ENCODE measurements at regions not wholly inside any gene's neighbourhood (a gene's known extent, or its start where the extent isn't known, plus 50 kb on each side); places are given as distances from the start of the nearest gene placed in this dataset.
"Not testable (repeated sequence)": the region's sequence is repeated elsewhere in the genome, so short reads cannot be mapped to it uniquely, and the experiment has no call there.

DNA sequence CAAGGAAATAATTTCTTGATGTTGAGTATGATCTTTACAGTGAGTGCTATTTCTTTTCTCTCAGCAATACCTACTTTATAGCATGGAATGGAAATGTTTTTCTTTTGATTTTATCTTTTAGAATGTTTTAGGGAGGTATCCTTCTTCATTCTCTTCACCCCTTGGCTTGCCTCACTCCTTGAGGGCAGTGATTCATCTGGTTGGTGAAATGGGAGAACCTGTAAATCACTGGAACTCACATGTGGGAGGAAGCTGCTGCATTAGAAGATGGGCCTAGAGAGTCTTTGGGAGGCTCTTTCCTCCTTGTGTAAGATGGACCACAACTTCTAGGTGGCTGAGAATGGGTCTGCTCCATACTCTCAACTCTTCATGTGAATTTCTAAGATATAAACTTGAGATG, 244.8 kb upstream of the SYNCRIP start:
- Mint-ChIP-seq H3K27me3 (peaks cover 13% of the 10 kb centered on the region), H3K4me3 (no peak overlapping the region), H3K9me3 (no peaks in the 10 kb centered on the region), H3K4me1 (no peaks in the 10 kb centered on the region), H3K27ac (no peak overlapping the region), H3K36me3 (ENCODE audit: low read depth) (no peaks in the 10 kb centered on the region)
- ChIA-PET POLR2A (no interaction called here), CTCF (no interaction called here)
- no peak for DNase-seq

GRCh38 chr6:85868685-85869084, 226.0 kb upstream of the SYNCRIP start:
- Mint-ChIP-seq H3K9me3 (no peaks in the 10 kb centered on the region), H3K4me3 (no peak overlapping the region), H3K27ac (no peak overlapping the region), H3K27me3 (no peaks in the 10 kb centered on the region), H3K36me3 (ENCODE audit: low read depth) (no peaks in the 10 kb centered on the region), H3K4me1 (no peaks in the 10 kb centered on the region)
- ChIA-PET CTCF (no interaction called here), POLR2A (no interaction called here)
- DNase-seq = no peak

DNA sequence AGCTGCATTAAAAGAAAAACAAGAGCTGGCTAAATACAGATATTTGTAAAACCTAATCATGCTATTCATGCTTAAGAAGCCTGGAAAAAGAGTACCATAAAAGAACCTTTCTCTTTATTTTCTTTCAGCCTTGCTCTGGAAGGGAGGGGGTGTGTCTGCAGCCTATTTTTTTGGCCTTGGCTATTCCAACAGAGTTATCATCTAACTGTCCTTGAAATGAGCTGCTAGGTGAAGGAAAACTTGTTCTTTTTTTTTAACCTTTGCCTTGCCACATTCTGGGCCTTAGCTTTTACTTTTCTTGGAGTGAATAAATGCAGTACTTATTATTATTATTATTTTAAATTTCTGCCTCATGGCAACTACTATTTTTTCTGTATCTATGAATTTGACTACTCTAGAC, 224.9 kb upstream of the SYNCRIP start:
- H3K27ac Mint-ChIP-seq = no peak overlapping the region
- no peaks in the 10 kb centered on the region for H3K36me3 Mint-ChIP-seq (ENCODE audit: low read depth)
- no peaks in the 10 kb centered on the region for H3K4me1 Mint-ChIP-seq
- POLR2A ChIA-PET = no interaction called here
- H3K4me3 Mint-ChIP-seq = no peak overlapping the region
- DNase-seq = no peak
- H3K27me3 Mint-ChIP-seq = no peaks in the 10 kb centered on the region
- CTCF ChIA-PET = no interaction called here
- no peaks in the 10 kb centered on the region for H3K9me3 Mint-ChIP-seq

DNA sequence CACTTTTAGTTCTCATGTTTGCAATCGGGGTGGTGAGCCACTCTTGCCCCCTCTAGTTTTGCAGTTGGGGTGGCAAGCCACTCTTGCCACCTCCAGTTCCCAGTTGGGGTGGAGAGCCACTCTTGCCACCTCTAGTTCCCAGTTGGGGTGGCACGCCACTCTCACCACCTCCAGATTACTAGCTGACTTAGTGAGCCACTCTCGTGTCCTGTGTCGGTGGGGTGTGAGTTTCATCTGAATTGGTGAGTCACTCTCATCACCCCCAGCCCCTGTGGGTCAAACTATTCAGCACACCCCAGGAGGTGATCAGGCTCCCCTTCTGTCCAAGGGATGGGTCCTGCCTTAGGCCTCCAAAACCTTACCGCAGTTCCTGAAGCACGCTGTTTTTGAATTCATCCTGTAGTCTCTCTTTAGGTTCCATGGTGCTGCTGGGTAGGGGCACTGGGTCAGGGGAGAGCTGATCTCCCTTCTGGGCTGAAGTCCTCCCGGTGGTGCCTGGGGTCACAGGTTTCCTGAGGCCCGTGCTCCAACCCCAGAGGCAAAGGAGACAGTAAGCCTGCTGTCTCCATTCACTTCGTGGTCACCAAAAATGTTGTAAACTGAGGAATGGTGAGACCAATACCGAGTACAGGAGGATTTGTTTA, 224.2 kb upstream of the SYNCRIP start:
- DNase-seq = no peak
- Mint-ChIP-seq H3K36me3 (ENCODE audit: low read depth) (no peaks in the 10 kb centered on the region), H3K27ac (no peak overlapping the region), H3K4me3 (no peak overlapping the region), H3K9me3 (no peaks in the 10 kb centered on the region), H3K4me1 (no peaks in the 10 kb centered on the region), H3K27me3 (no peaks in the 10 kb centered on the region)
- ChIA-PET CTCF (no interaction called here), POLR2A (no interaction called here)

DNA sequence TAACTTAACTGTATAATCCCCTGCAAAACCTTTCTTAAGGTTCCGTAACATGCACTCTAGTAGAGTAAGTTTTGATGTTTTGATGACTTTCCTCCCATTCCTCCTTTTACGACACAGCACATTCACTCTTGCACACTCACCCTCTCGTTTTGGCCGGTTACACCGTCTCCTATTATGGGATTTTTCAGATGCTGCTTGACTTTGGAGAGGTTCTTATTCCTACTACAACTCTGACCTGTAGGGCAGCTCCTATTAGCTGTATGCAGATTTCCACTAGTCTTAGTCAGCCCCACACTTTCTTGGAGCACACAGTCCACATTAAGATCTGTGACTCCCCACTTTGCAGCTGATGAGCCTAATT, 223.7 kb upstream of the SYNCRIP start:
- CTCF ChIA-PET = no interaction called here
- POLR2A ChIA-PET = no interaction called here
- H3K36me3 Mint-ChIP-seq (ENCODE audit: low read depth) = no peaks in the 10 kb centered on the region
- no peaks in the 10 kb centered on the region for H3K9me3 Mint-ChIP-seq
- DNase-seq = no peak
- H3K27me3 Mint-ChIP-seq = no peaks in the 10 kb centered on the region
- no peak overlapping the region for H3K4me3 Mint-ChIP-seq
- H3K4me1 Mint-ChIP-seq = no peaks in the 10 kb centered on the region
- no peak overlapping the region for H3K27ac Mint-ChIP-seq

DNA sequence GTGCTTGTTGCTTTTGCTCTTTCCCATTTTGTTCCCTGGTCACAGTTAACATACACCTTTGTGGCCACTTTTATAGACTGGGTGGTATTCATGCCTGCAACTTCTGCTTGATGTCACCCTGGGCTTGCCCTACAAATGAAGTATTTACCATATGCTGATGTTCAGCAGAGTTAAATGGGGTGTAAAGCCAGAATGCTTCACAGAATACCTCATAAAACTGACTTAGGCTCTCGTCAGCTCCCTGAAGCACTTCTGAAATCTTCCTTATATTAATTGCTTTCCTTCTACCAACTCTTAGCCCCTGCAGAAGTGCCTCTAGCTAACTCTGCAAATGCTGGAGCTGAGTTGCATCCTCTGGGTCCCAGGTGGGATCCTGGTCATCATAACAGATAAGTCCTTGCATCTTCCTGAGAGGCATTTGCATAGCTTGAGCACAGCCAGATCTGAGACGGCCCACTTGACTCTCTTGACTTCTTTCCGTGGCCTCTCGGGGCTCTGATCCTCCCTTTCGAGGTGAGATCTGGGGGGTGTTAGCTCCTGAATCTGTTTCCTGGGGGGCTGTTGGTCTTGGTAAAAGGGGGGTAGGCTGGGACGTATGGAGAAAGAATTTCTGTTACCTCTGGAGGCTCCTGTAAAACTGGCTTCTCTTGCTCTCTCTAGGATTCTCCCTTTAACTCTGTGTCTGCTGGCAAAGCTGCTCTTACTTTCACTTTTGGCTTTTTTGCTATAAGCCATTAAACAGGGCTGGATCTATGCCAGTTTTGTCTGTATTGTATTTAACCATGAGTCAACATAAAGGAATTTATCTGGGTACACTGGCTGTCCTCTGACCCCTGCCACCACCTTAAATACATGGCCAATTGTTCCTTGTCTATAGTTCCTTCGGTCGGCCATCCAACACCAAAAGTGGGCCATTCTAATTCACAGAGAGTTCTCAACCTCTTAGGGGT, 223.0 kb upstream of the SYNCRIP start:
- no peaks in the 10 kb centered on the region for H3K9me3 Mint-ChIP-seq
- no peak for DNase-seq
- no peaks in the 10 kb centered on the region for H3K4me1 Mint-ChIP-seq
- CTCF ChIA-PET = interaction anchor here (0.7 kb wide), 1 partner anchor 133 kb away, joined by 4 read pairs; no protein-coding TSS in a partner anchor
- no peaks in the 10 kb centered on the region for H3K27me3 Mint-ChIP-seq
- no peak overlapping the region for H3K4me3 Mint-ChIP-seq
- POLR2A ChIA-PET = no interaction called here
- no peaks in the 10 kb centered on the region for H3K36me3 Mint-ChIP-seq (ENCODE audit: low read depth)
- H3K27ac Mint-ChIP-seq = no peak overlapping the region

DNA sequence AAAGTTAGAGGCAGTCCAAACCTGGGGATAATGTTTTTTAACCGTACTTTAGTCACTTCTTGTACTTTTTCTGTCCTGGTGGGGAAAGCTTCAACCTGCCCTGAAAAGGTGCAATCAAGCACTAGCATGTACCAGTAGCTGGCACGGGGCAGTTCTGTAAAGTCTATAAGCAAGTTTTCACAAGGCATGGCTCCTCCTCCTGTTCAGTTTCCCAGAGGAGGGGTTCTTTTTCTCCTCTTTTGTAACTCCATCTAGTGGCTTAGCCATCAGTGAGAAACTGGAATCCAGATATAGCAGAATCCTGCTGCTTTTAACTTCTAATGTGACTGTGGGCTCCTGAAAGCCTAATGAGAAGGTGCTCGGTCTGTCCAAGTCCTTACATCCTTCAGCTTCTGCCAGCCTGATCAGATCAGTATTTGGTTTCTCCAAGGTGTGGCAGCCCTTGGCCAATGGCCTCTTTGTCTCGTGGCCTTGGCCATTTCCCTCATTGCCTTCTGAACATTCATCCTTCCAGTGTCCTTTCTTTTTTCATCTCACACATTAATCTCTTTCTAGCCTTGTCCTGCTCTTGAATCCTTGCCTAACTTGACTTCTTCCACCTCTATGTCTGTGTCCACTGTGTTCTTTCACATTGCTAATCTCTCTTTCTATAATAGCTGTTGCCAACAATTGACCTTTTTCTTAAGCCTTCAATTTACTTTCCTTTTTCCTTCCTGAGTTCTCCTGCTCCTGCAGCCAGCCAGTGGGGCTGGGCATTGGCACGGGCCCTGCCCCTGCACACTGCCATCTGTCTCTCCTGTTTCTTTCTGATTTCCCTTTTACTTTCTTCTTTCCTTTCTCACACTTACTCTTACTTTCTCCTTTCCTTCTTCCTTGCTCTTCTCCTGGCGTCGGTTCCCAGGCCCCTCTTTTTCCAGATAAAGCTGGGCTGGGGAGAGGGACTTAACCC, 222.0 kb upstream of the SYNCRIP start:
- Mint-ChIP-seq H3K27ac (no peak overlapping the region), H3K27me3 (no peaks in the 10 kb centered on the region), H3K4me3 (no peak overlapping the region), H3K9me3 (no peaks in the 10 kb centered on the region), H3K4me1 (no peaks in the 10 kb centered on the region), H3K36me3 (ENCODE audit: low read depth) (no peaks in the 10 kb centered on the region)
- POLR2A ChIA-PET = no interaction called here
- DNase-seq = no peak
- CTCF ChIA-PET = interaction anchor here (0.7 kb wide), 1 partner anchor 132 kb away, joined by 4 read pairs; no protein-coding TSS in a partner anchor

- H3K4me1 Mint-ChIP-seq = no peaks in the 10 kb centered on the region
- H3K36me3 Mint-ChIP-seq (ENCODE audit: low read depth) = no peaks in the 10 kb centered on the region
- DNase-seq = no peak
- H3K4me3 Mint-ChIP-seq = no peak overlapping the region
- CTCF ChIA-PET = no interaction called here
- no peak overlapping the region for H3K27ac Mint-ChIP-seq
- POLR2A ChIA-PET = no interaction called here
- peaks cover 3% of the 10 kb centered on the region for H3K9me3 Mint-ChIP-seq
- peaks cover 2% of the 10 kb centered on the region for H3K27me3 Mint-ChIP-seq
Measured at GRCh38 chr6:85856235-85856634, 213.5 kb upstream of the SYNCRIP start.

DNA sequence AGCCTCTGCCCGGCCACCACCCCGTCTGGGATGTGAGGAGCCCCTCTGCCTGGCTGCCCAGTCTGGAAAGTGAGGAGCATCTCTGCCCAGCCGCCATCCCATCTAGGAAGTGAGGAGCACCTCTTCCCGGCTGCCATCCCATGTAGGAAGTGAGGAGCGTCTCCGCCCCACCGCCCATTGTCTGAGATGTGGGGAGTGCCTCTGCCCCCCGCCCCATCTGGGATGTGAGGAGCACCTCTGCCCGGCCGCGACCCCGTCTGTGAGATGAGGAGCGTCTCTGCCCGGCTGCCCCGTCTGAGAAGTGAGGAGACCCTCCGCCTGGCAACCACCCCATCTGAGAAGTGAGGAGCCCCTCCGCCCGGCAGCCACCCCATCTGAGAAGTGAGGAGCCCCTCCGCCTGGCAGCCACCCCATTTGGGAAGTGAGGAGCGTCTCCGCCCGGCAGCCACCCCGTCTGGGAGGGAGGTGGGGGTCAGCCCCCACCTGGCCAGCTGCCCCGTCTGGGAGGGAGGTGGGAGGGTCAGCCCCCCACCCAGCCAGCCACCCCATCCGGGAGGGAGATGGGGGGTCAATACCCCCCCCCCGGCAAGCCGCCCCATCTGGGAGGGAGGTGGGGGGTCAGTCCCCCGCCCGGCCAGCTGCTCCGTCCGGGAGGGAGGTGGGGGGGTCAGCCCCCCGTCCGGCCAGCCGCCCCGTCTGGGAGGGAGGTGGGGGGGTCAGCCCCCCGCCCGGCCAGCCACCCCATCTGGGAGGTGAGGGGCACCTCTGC, 195.8 kb upstream of the SYNCRIP start:
- CTCF ChIA-PET = not testable (repeated sequence)

DNA sequence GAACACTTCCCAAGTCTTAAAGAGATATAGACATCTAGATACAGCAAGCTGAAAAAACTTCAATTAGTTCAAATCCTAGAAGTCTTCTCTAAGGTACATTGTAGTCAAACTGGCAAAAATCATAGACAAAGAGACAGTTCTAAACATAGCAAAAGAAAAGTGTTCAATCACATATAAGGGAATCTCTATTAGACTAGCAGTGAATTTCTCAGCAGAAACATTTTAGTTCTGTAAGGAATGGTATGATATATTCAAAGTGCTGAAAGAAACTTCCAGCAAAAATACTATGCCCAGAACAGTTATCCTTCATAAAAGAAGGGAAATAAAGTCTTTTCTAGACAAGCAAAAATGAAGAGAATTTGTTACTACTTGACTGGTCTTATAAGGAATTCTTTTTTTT, 186.3 kb upstream of the SYNCRIP start:
- CTCF ChIA-PET = no interaction called here
- Mint-ChIP-seq H3K4me3 (no peak overlapping the region), H3K36me3 (ENCODE audit: low read depth) (no peaks in the 10 kb centered on the region), H3K27me3 (no peaks in the 10 kb centered on the region), H3K27ac (no peak overlapping the region), H3K4me1 (no peaks in the 10 kb centered on the region), H3K9me3 (peaks cover 6% of the 10 kb centered on the region)
- DNase-seq = no peak
- POLR2A ChIA-PET = interaction anchor here (0.7 kb wide), 1 partner anchor 8 kb away, joined by 3 read pairs; no protein-coding TSS in a partner anchor

More for the DNA sequence above, 195.8 kb upstream of the SYNCRIP start:
- DNase-seq; H3K36me3 Mint-ChIP-seq (ENCODE audit: low read depth); POLR2A ChIA-PET; H3K4me1 Mint-ChIP-seq; H3K4me3 Mint-ChIP-seq; H3K27me3 Mint-ChIP-seq; H3K27ac Mint-ChIP-seq: not testable (repeated sequence)
- H3K9me3 Mint-ChIP-seq = peaks cover 12% of the 10 kb centered on the region

DNA sequence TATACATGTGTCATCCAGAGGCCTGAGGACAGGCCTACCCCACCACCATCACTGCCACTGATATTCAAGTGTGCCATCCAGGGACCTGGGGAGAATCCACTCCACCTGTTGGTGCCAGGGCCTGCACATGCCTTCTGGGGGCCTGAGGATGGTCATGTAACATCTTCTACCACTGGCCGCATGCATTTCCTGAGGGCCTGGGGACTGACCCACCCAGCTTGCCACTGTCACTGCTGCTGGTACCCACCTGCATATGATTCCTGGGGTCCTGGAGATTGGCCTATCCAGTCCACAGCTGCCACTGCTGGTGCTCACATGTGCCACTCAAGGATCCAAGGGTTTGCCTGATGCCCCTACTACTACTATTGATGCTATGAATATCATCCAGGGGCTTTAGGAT, 184.3 kb upstream of the SYNCRIP start:
- CTCF ChIA-PET = no interaction called here
- Mint-ChIP-seq H3K27ac (no peak overlapping the region), H3K27me3 (no peaks in the 10 kb centered on the region), H3K36me3 (ENCODE audit: low read depth) (no peaks in the 10 kb centered on the region), H3K4me3 (no peak overlapping the region), H3K4me1 (no peaks in the 10 kb centered on the region), H3K9me3 (peaks cover 8% of the 10 kb centered on the region)
- POLR2A ChIA-PET = no interaction called here
- no peak for DNase-seq

DNA sequence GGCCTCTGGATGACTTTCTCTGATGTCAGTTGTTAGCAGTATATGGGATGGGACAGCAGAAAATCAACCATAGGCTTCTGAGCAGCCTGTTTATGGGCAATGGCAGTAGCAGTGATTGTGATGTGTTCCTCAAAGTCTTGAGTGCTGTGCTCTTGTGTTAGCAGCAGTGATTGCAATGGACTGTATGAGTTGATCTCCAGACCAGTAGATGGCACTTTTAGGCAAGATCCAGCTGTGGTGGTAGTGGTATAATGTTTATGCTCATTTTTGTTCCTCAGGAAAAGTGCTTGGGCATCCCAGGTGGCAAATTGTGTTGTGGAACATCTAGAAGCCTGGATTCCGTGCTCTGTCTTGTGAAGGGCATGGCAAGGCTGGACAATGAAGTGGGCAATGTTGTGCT, 181.6 kb upstream of the SYNCRIP start:
- H3K9me3 Mint-ChIP-seq = peaks cover 5% of the 10 kb centered on the region
- ChIA-PET POLR2A (no interaction called here), CTCF (no interaction called here)
- no peaks in the 10 kb centered on the region for H3K4me1 Mint-ChIP-seq
- H3K27ac Mint-ChIP-seq = no peak overlapping the region
- no peaks in the 10 kb centered on the region for H3K36me3 Mint-ChIP-seq (ENCODE audit: low read depth)
- no peak for DNase-seq
- no peaks in the 10 kb centered on the region for H3K27me3 Mint-ChIP-seq
- H3K4me3 Mint-ChIP-seq = no peak overlapping the region

Measured in activated CD4-positive, alpha-beta T cell treated with anti-CD3 and anti-CD28 coated beads, Interleukin-2, amount 10 ng/mL, durations not matched to agents 7 days and 5 days (primary cell).